ENCODE measurements at regions not wholly inside any gene's neighbourhood (a gene's known extent, or its start where the extent isn't known, plus 50 kb on each side); places are given as distances from the start of the nearest gene placed in this dataset.
"Not testable (repeated sequence)": the region's sequence is repeated elsewhere in the genome, so short reads cannot be mapped to it uniquely, and the experiment has no call there.

DNA sequence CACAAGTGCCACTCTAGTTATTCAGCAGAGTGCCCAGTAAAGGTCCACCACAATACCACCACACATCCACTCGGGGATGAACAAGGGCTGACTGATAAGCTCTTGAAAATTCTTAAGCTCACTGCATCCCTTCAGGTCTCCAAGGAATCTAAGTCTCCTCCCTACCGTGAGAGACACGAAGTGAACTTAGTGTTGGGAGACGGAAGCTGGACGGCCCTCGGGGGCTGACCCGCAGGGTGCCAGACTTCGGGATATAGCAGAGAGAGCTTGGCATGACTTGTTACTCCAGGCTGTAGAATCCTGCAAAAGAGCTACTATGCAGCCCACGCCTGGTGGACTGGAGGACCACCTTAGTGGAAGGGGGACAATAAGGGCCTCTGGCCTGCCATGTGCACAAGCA, 75.1 kb downstream of the LYZL1 start:
- not testable (repeated sequence) for H3K4me3 ChIP-seq (ENCODE audit: low read depth, low read length); H3K27me3 ChIP-seq (ENCODE audit: control insufficient read depth, insufficient read depth, low read length); H3K36me3 ChIP-seq (ENCODE audit: control insufficient read depth, insufficient read depth, low read length); DNase-seq (ENCODE audit: low read depth); FAIRE-seq

GRCh38 chr10:29366206-29366605, 77.3 kb downstream of the LYZL1 start:
- H3K27me3 ChIP-seq (ENCODE audit: control insufficient read depth, insufficient read depth, low read length); H3K36me3 ChIP-seq (ENCODE audit: control insufficient read depth, insufficient read depth, low read length); H3K4me3 ChIP-seq (ENCODE audit: low read depth, low read length); DNase-seq (ENCODE audit: low read depth); FAIRE-seq: not testable (repeated sequence)

GRCh38 chr10:29369419-29369818, 80.5 kb downstream of the LYZL1 start:
- no peak for DNase-seq (ENCODE audit: low read depth)
- no peaks in the 10 kb centered on the region for H3K36me3 ChIP-seq (ENCODE audit: control insufficient read depth, insufficient read depth, low read length)
- no peak for FAIRE-seq
- H3K4me3 ChIP-seq (ENCODE audit: low read depth, low read length), result no peak overlapping the region
- TF ChIP-seq, protein P1, sequence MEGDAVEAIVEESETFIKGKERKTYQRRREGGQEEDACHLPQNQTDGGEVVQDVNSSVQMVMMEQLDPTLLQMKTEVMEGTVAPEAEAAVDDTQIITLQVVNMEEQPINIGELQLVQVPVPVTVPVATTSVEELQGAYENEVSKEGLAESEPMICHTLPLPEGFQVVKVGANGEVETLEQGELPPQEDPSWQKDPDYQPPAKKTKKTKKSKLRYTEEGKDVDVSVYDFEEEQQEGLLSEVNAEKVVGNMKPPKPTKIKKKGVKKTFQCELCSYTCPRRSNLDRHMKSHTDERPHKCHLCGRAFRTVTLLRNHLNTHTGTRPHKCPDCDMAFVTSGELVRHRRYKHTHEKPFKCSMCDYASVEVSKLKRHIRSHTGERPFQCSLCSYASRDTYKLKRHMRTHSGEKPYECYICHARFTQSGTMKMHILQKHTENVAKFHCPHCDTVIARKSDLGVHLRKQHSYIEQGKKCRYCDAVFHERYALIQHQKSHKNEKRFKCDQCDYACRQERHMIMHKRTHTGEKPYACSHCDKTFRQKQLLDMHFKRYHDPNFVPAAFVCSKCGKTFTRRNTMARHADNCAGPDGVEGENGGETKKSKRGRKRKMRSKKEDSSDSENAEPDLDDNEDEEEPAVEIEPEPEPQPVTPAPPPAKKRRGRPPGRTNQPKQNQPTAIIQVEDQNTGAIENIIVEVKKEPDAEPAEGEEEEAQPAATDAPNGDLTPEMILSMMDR (IDR thresholded peaks at IDR 0.05; ENCODE audit: insufficient read depth, low read length, severe bottlenecking), result no peak
- H3K27me3 ChIP-seq (ENCODE audit: control insufficient read depth, insufficient read depth, low read length), result peaks cover 4% of the 10 kb centered on the region

- no peak for DNase-seq (ENCODE audit: low read depth)
- FAIRE-seq, result no peak
Measured at GRCh38 chr10:29370097-29371092, 81.5 kb downstream of the LYZL1 start.

DNA sequence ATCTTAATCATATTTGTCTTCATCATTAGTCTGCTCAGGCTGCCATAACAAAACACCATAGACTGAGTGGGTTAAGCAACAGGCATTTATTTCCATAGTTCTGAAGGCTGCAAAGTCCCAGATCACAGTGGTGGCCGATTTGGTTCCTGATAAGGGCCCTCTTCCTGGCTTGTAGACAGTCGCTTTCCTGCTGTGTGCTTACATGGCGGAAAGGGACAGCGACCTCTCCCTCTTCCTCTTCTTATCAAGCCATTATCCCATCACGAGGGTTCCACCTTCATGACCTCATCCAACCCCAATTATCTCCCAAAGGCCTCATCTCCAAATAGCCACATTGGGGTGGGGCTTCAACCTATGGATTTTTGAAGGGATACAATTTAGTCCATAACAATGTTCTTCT, 84.0 kb downstream of the LYZL1 start:
- TF ChIP-seq, protein P1 (IDR thresholded peaks at IDR 0.05; ENCODE audit: insufficient read depth, low read length, severe bottlenecking), result no peak
- no peak overlapping the region for H3K4me3 ChIP-seq (ENCODE audit: low read depth, low read length)
- FAIRE-seq (no peak), DNase-seq (ENCODE audit: low read depth) (no peak)
- H3K27me3 ChIP-seq (ENCODE audit: control insufficient read depth, insufficient read depth, low read length), result peaks cover 4% of the 10 kb centered on the region
- no peaks in the 10 kb centered on the region for H3K36me3 ChIP-seq (ENCODE audit: control insufficient read depth, insufficient read depth, low read length)

More at GRCh38 chr10:29370097-29371092, 81.5 kb downstream of the LYZL1 start:
- no peaks in the 10 kb centered on the region for H3K36me3 ChIP-seq (ENCODE audit: control insufficient read depth, insufficient read depth, low read length)
- H3K4me3 ChIP-seq (ENCODE audit: low read depth, low read length), result no peak overlapping the region
- TF ChIP-seq, protein P1 (IDR thresholded peaks at IDR 0.05; ENCODE audit: insufficient read depth, low read length, severe bottlenecking), result no peak
- peaks cover 4% of the 10 kb centered on the region for H3K27me3 ChIP-seq (ENCODE audit: control insufficient read depth, insufficient read depth, low read length)

- Histone ChIP-seq H3K4me3 (ENCODE audit: low read depth, low read length) (no peak overlapping the region), H3K36me3 (ENCODE audit: control insufficient read depth, insufficient read depth, low read length) (no peaks in the 10 kb centered on the region), H3K27me3 (ENCODE audit: control insufficient read depth, insufficient read depth, low read length) (peaks cover 4% of the 10 kb centered on the region)
- FAIRE-seq, result no peak
- no peak for DNase-seq (ENCODE audit: low read depth)
- TF ChIP-seq, protein P1 (IDR thresholded peaks at IDR 0.05; ENCODE audit: insufficient read depth, low read length, severe bottlenecking), result no peak
Measured at GRCh38 chr10:29374162-29374561, 85.3 kb downstream of the LYZL1 start.
